ENCODE measurements at regions not wholly inside any gene's neighbourhood (a gene's known extent, or its start where the extent isn't known, plus 50 kb on each side); places are given as distances from the start of the nearest gene placed in this dataset.
A peak's percentile ranks its signal among the peaks of the same experiment; 100 is the strongest.

DNA sequence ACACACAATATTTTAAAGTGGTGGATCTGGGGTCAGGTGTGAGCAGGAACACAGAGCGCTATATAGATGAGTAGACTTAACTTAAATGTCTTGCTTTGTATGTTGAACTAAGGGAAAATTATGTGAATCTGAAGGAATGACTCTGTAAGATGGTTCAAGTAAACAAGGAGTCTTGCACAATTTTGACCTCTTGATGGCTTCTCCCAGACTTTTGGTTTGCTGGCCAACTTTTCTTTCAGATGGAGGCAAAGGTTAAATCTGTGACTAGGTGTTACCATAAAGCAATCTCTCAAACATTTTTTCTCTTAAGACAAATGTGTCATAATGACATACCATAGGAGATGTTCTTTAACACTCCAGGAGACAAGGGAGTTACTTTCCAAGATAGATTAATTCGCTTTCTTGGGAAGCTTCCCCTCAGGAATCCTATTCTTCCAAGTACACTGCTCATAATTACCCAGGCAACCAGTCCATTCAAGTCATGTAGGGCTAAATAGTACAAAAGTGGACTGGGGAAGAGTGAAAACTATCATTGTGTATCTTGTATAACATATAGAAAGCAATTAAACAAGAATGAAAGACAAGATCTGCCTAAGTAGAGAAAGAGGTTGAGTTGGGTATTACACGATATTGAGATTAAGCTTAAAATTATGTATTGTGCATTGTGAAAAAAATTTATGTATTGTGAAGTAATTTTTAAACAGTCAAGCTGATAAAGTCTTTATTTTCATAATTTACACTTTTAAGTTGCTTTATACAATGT, 60.3 kb upstream of the SLC27A6 start:
- DNase-seq: no peak

DNA sequence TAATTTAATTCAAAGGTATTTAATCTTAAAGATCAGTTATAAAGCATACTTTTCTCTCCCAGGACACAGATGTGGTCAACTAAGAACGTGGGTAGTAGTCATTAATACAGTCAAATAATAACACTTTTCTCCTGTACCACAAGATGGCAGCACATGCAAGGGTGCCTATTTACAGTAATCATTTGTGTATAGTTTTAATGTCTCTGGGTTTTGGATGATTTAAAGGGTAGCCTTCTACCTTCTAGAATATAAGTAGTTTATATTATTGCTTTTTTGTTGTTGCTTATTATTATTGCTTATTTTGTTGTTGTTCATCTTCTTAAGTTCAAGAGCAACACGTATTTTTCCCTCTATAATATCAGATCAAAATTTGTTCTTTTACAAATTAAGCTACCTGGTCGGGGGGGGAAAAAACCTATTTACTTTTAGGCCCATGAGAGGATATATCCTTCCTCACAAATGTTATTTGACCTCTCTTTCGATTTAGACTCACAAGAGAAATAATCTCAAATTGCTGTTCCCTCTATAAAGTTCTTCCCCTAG, 59.6 kb upstream of the SLC27A6 start:
- DNase-seq: peak; percentile 2 to 36

DNA sequence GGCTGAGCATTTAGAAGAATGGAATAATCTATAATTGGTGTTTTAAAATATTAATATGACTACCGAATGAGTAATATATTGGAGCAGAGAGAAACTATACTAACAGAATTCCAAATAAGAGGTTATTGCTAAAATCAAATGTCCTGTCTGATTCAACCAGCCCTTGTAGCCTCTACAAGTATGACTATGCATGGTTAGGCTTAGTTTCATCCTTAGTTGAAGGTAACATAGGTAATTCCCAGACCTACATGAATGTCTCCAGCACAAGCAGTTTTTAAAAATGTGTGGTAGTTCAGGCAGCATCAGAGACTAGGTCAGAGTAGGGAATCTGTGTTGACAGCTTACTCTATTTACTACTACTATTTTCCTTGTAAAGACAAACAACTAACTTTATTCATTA, 51.7 kb upstream of the SLC27A6 start:
- DNase-seq: no peak
